HepG2 (cell line): ENCODE measurements at regions not wholly inside any gene's neighbourhood (a gene's known extent, or its start where the extent isn't known, plus 50 kb on each side); places are given as distances from the start of the nearest gene placed in this dataset.

Experiments used
- ADNP ChIP-seq: sonication (generic); formaldehyde crosslinking; IDR thresholded peaks from 2 replicates; pipeline ENCODE4 v1.4.0; 2020; ENCODE audit warnings: missing genetic modification reagents
- AGO1 ChIP-seq: fragments of 200-400 bp; formaldehyde crosslinking; IDR thresholded peaks from 2 replicates; pipeline ENCODE4 v1.6.1; 2017; ENCODE audit warnings: mild to moderate bottlenecking, low read depth, low read length, moderate library complexity; ENCODE audit not compliant: poor library complexity, severe bottlenecking
- ARHGAP35 ChIP-seq: sonication (generic); formaldehyde crosslinking; IDR thresholded peaks from 2 replicates; pipeline ENCODE4 v1.9.0; 2022; ENCODE audit warnings: mild to moderate bottlenecking, inconsistent platforms, moderate library complexity, missing genetic modification reagents, borderline replicate concordance
- ATAD3A ChIP-seq: sonication (generic); formaldehyde crosslinking; IDR thresholded peaks from 2 replicates; pipeline ENCODE4 v1.4.0; 2020; ENCODE audit warnings: missing genetic modification reagents
- CEBPB ChIP-seq: IDR thresholded peaks from 2 replicates; pipeline ENCODE4 v1.6.1; 2011; ENCODE audit warnings: low read depth, low read length, improper control_type of control experiment, borderline replicate concordance
- E2F5 ChIP-seq: sonication (generic); formaldehyde crosslinking; conservative IDR thresholded peaks from 2 replicates; pipeline ENCODE4 v1.4.0; 2020; ENCODE audit warnings: missing genetic modification reagents
- FOXM1 ChIP-seq: sonication (generic); formaldehyde crosslinking; IDR thresholded peaks from 2 replicates; pipeline ENCODE4 v1.5.0; 2020; ENCODE audit warnings: missing genetic modification reagents
- HOXA7 ChIP-seq: sonication (generic); formaldehyde crosslinking; IDR thresholded peaks from 2 replicates; pipeline ENCODE4 v1.8.1; 2022; ENCODE audit warnings: mild to moderate bottlenecking, missing genetic modification reagents, moderate library complexity
- NFE2L1 ChIP-seq: sonication (generic); formaldehyde crosslinking; IDR thresholded peaks from 2 replicates; pipeline ENCODE4 v1.4.0; 2020; ENCODE audit warnings: missing genetic modification reagents, mild to moderate bottlenecking, borderline replicate concordance
- NFKB2 ChIP-seq: sonication (generic); formaldehyde crosslinking; IDR thresholded peaks from 2 replicates; pipeline ENCODE4 v1.4.0; 2020; ENCODE audit warnings: missing genetic modification reagents, borderline replicate concordance
- PAWR ChIP-seq: sonication (generic); formaldehyde crosslinking; IDR thresholded peaks from 2 replicates; pipeline ENCODE4 v1.4.0; 2020; ENCODE audit warnings: missing genetic modification reagents, mild to moderate bottlenecking, borderline replicate concordance
- PHB2 ChIP-seq: fragments of 450-650 bp; IDR thresholded peaks from 2 replicates; pipeline ENCODE4 v1.6.1; 2018; ENCODE audit not compliant: partially characterized antibody
- PITX1 ChIP-seq: sonication (generic); formaldehyde crosslinking; IDR thresholded peaks from 2 replicates; pipeline ENCODE4 v1.5.1; 2020; ENCODE audit warnings: mild to moderate bottlenecking, missing genetic modification reagents
- SATB2 ChIP-seq: sonication (generic); formaldehyde crosslinking; IDR thresholded peaks from 2 replicates; pipeline ENCODE4 v1.5.0; 2020; ENCODE audit warnings: missing genetic modification reagents
- SP5 ChIP-seq: IDR thresholded peaks from 2 replicates; pipeline ENCODE4 v1.6.1; 2016; ENCODE audit warnings: low read depth, borderline replicate concordance
- SUZ12 ChIP-seq: fragments of 150-350 bp; IDR thresholded peaks from 2 replicates; pipeline ENCODE4 v1.6.1; 2014; ENCODE audit warnings: low read depth, low read length
- ZFP90 ChIP-seq: sonication (generic); formaldehyde crosslinking; IDR thresholded peaks from 2 replicates; pipeline ENCODE4 v1.8.0; 2022; ENCODE audit warnings: missing genetic modification reagents, mild to moderate bottlenecking, inconsistent platforms, borderline replicate concordance
- ZMYM4 ChIP-seq: sonication (generic); formaldehyde crosslinking; IDR thresholded peaks from 2 replicates; pipeline ENCODE4 v1.8.1; 2023; ENCODE audit warnings: mild to moderate bottlenecking, missing genetic modification reagents
- ZNF549 ChIP-seq: sonication (generic); formaldehyde crosslinking; IDR thresholded peaks from 2 replicates; pipeline ENCODE4 v1.5.0; 2020; ENCODE audit warnings: missing genetic modification reagents
- TF ChIP-seq, protein P1 (sequence below): sonication (generic); formaldehyde crosslinking; IDR thresholded peaks from 2 replicates; pipeline ENCODE4 v1.8.1; 2023; ENCODE audit warnings: mild to moderate bottlenecking, inconsistent platforms, moderate library complexity, missing genetic modification reagents, borderline replicate concordance
- TF ChIP-seq, protein P2 (sequence below): sonication (generic); formaldehyde crosslinking; IDR thresholded peaks from 2 replicates; pipeline ENCODE4 v1.4.0; 2020; ENCODE audit warnings: mild to moderate bottlenecking, missing genetic modification reagents
- TF ChIP-seq, protein P3 (sequence below): sonication (generic); formaldehyde crosslinking; IDR thresholded peaks from 2 replicates; pipeline ENCODE4 v1.5.1; 2020; ENCODE audit warnings: mild to moderate bottlenecking, missing genetic modification reagents, moderate library complexity

DNA sequence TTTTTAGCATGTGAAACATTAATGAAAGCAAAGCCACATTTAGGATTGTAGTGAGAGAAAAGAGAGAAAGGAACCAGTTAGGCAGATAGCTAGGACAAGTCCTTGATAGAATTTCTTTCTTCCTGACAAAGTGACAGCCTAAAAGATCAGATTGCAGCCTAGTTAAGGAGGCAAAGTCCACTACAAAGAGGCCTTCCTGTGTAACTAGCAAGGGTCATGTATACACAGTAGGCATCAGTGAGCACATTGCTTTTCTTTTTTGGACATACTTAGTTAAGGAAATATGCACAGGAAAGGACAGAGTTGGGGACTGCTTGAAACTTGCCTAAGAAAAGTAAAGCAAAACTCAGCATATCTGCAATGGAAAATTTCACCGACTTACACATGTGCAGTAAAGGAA lies 1577.5 kb downstream of the NLGN4Y start (continued):
- TF ChIP-seq, protein P1, sequence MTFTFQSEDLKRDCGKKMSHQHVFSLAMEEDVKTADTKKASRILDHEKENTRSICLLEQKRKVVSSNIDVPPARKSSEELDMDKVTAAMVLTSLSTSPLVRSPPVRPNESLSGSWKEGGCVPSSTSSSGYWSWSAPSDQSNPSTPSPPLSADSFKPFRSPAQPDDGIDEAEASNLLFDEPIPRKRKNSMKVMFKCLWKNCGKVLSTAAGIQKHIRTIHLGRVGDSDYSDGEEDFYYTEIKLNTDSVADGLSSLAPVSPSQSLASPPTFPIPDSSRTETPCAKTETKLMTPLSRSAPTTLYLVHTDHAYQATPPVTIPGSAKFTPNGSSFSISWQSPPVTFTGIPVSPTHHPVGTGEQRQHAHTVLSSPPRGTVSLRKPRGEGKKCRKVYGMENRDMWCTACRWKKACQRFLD (CRISPR knock-in tag) = no peak
- TF ChIP-seq PAWR = no peak
- TF ChIP-seq ATAD3A (CRISPR knock-in tag) = no peak
- no peak for TF ChIP-seq NFE2L1 (CRISPR knock-in tag)
- no peak for TF ChIP-seq ADNP (CRISPR knock-in tag)
- TF ChIP-seq, protein P2, sequence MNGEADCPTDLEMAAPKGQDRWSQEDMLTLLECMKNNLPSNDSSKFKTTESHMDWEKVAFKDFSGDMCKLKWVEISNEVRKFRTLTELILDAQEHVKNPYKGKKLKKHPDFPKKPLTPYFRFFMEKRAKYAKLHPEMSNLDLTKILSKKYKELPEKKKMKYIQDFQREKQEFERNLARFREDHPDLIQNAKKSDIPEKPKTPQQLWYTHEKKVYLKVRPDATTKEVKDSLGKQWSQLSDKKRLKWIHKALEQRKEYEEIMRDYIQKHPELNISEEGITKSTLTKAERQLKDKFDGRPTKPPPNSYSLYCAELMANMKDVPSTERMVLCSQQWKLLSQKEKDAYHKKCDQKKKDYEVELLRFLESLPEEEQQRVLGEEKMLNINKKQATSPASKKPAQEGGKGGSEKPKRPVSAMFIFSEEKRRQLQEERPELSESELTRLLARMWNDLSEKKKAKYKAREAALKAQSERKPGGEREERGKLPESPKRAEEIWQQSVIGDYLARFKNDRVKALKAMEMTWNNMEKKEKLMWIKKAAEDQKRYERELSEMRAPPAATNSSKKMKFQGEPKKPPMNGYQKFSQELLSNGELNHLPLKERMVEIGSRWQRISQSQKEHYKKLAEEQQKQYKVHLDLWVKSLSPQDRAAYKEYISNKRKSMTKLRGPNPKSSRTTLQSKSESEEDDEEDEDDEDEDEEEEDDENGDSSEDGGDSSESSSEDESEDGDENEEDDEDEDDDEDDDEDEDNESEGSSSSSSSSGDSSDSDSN = no peak
- no peak for TF ChIP-seq E2F5 (CRISPR knock-in tag)
- TF ChIP-seq, protein P3, sequence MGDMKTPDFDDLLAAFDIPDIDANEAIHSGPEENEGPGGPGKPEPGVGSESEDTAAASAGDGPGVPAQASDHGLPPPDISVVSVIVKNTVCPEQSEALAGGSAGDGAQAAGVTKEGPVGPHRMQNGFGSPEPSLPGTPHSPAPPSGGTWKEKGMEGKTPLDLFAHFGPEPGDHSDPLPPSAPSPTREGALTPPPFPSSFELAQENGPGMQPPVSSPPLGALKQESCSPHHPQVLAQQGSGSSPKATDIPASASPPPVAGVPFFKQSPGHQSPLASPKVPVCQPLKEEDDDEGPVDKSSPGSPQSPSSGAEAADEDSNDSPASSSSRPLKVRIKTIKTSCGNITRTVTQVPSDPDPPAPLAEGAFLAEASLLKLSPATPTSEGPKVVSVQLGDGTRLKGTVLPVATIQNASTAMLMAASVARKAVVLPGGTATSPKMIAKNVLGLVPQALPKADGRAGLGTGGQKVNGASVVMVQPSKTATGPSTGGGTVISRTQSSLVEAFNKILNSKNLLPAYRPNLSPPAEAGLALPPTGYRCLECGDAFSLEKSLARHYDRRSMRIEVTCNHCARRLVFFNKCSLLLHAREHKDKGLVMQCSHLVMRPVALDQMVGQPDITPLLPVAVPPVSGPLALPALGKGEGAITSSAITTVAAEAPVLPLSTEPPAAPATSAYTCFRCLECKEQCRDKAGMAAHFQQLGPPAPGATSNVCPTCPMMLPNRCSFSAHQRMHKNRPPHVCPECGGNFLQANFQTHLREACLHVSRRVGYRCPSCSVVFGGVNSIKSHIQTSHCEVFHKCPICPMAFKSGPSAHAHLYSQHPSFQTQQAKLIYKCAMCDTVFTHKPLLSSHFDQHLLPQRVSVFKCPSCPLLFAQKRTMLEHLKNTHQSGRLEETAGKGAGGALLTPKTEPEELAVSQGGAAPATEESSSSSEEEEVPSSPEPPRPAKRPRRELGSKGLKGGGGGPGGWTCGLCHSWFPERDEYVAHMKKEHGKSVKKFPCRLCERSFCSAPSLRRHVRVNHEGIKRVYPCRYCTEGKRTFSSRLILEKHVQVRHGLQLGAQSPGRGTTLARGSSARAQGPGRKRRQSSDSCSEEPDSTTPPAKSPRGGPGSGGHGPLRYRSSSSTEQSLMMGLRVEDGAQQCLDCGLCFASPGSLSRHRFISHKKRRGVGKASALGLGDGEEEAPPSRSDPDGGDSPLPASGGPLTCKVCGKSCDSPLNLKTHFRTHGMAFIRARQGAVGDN (CRISPR knock-in tag) = no peak
- no peak for TF ChIP-seq FOXM1 (CRISPR knock-in tag)
- no peak for TF ChIP-seq NFKB2 (CRISPR knock-in tag)
- TF ChIP-seq CEBPB = no peak
- TF ChIP-seq AGO1 = no peak
- no peak for TF ChIP-seq SUZ12
- no peak for TF ChIP-seq ZFP90 (CRISPR knock-in tag)
- TF ChIP-seq HOXA7 (CRISPR knock-in tag) = no peak
- 0 out of 2 replicates have a peak, but pooled peaks have one; percentile 21 for TF ChIP-seq PITX1 (CRISPR knock-in tag)
- no peak for TF ChIP-seq ZNF549
- TF ChIP-seq SP5 = no peak
- no peak for TF ChIP-seq SATB2 (CRISPR knock-in tag)
- no peak for TF ChIP-seq ARHGAP35 (CRISPR knock-in tag)
- peak; percentile 82 for TF ChIP-seq ZMYM4 (CRISPR knock-in tag)
- no peak for TF ChIP-seq PHB2
